ENCODE measurements at regions not wholly inside any gene's neighbourhood (a gene's known extent, or its start where the extent isn't known, plus 50 kb on each side); places are given as distances from the start of the nearest gene placed in this dataset.

- CTCF ChIA-PET = no interaction called here
- no peak overlapping the region for H3K4me3 Mint-ChIP-seq
- H3K27me3 Mint-ChIP-seq = peaks cover 7% of the 10 kb centered on the region
- H3K9me3 Mint-ChIP-seq = peaks cover 5% of the 10 kb centered on the region
- H3K4me1 Mint-ChIP-seq = no peaks in the 10 kb centered on the region
- H3K36me3 Mint-ChIP-seq = no peaks in the 10 kb centered on the region
- DNase-seq = no peak
- no peak overlapping the region for H3K27ac Mint-ChIP-seq
These were observed 275.6 kb upstream of the PROK2 start for GRCh38 chr3:72060447-72061034.

- no peak overlapping the region for H3K27ac Mint-ChIP-seq
- H3K27me3 Mint-ChIP-seq = peaks cover 7% of the 10 kb centered on the region
- peaks cover 2% of the 10 kb centered on the region for H3K9me3 Mint-ChIP-seq
- CTCF ChIA-PET = no interaction called here
- no peaks in the 10 kb centered on the region for H3K36me3 Mint-ChIP-seq
- no peaks in the 10 kb centered on the region for H3K4me1 Mint-ChIP-seq
- no peak overlapping the region for H3K4me3 Mint-ChIP-seq
- DNase-seq = no peak
These were observed 273.6 kb upstream of the PROK2 start for GRCh38 chr3:72058493-72059081.

- H3K36me3 Mint-ChIP-seq = no peaks in the 10 kb centered on the region
- no peaks in the 10 kb centered on the region for H3K27me3 Mint-ChIP-seq
- H3K27ac Mint-ChIP-seq = no peak overlapping the region
- no peaks in the 10 kb centered on the region for H3K4me1 Mint-ChIP-seq
- no peaks in the 10 kb centered on the region for H3K9me3 Mint-ChIP-seq
- no peak overlapping the region for H3K4me3 Mint-ChIP-seq
- DNase-seq = no peak
- CTCF ChIA-PET = no interaction called here
These were observed 270.5 kb upstream of the PROK2 start for GRCh38 chr3:72055436-72055835.

GRCh38 chr3:72054976-72055375, 270.0 kb upstream of the PROK2 start:
- Mint-ChIP-seq H3K27me3 (no peaks in the 10 kb centered on the region), H3K4me1 (no peaks in the 10 kb centered on the region), H3K4me3 (no peak overlapping the region), H3K36me3 (no peaks in the 10 kb centered on the region), H3K27ac (no peak overlapping the region), H3K9me3 (no peaks in the 10 kb centered on the region)
- no peak for DNase-seq
- CTCF ChIA-PET = no interaction called here

GRCh38 chr3:72052841-72053409, 268.0 kb upstream of the PROK2 start:
- CTCF ChIA-PET = no interaction called here
- DNase-seq = no peak
- no peaks in the 10 kb centered on the region for H3K4me1 Mint-ChIP-seq
- no peaks in the 10 kb centered on the region for H3K27me3 Mint-ChIP-seq
- H3K27ac Mint-ChIP-seq = no peak overlapping the region
- H3K4me3 Mint-ChIP-seq = no peak overlapping the region
- H3K9me3 Mint-ChIP-seq = no peaks in the 10 kb centered on the region
- no peaks in the 10 kb centered on the region for H3K36me3 Mint-ChIP-seq

GRCh38 chr3:72050771-72051170, 265.8 kb upstream of the PROK2 start:
- CTCF ChIA-PET = interaction anchor here (0.7 kb wide), 1 partner anchor 44 kb away, joined by 4 read pairs; no protein-coding TSS in a partner anchor
- Mint-ChIP-seq H3K4me1 (no peaks in the 10 kb centered on the region), H3K9me3 (no peaks in the 10 kb centered on the region), H3K4me3 (no peak overlapping the region), H3K27me3 (no peaks in the 10 kb centered on the region), H3K36me3 (no peaks in the 10 kb centered on the region), H3K27ac (no peak overlapping the region)
- no peak for DNase-seq

GRCh38 chr3:72050048-72050632, 265.2 kb upstream of the PROK2 start:
- CTCF ChIA-PET = interaction anchor here (0.7 kb wide), 1 partner anchor 45 kb away, joined by 4 read pairs; no protein-coding TSS in a partner anchor
- no peaks in the 10 kb centered on the region for H3K4me1 Mint-ChIP-seq
- no peaks in the 10 kb centered on the region for H3K9me3 Mint-ChIP-seq
- DNase-seq = no peak
- H3K36me3 Mint-ChIP-seq = no peaks in the 10 kb centered on the region
- H3K27me3 Mint-ChIP-seq = no peaks in the 10 kb centered on the region
- H3K4me3 Mint-ChIP-seq = no peak overlapping the region
- H3K27ac Mint-ChIP-seq = no peak overlapping the region

- no peaks in the 10 kb centered on the region for H3K4me1 Mint-ChIP-seq
- H3K27ac Mint-ChIP-seq = no peak overlapping the region
- CTCF ChIA-PET = no interaction called here
These were observed 264.4 kb upstream of the PROK2 start for GRCh38 chr3:72049300-72049699.

GRCh38 chr3:72048873-72049272, 263.9 kb upstream of the PROK2 start:
- Mint-ChIP-seq H3K27ac (no peak overlapping the region), H3K4me1 (no peaks in the 10 kb centered on the region), H3K36me3 (no peaks in the 10 kb centered on the region), H3K27me3 (no peaks in the 10 kb centered on the region), H3K9me3 (no peaks in the 10 kb centered on the region), H3K4me3 (no peak overlapping the region)
- no peak for DNase-seq
- CTCF ChIA-PET = no interaction called here

More at GRCh38 chr3:72049300-72049699, 264.4 kb upstream of the PROK2 start:
- DNase-seq = no peak
- Mint-ChIP-seq H3K4me3 (no peak overlapping the region), H3K36me3 (no peaks in the 10 kb centered on the region), H3K9me3 (no peaks in the 10 kb centered on the region), H3K27me3 (no peaks in the 10 kb centered on the region)

- no peak overlapping the region for H3K27ac Mint-ChIP-seq
- no peaks in the 10 kb centered on the region for H3K36me3 Mint-ChIP-seq
- no peaks in the 10 kb centered on the region for H3K9me3 Mint-ChIP-seq
- H3K4me3 Mint-ChIP-seq = no peak overlapping the region
- no peak for DNase-seq
- H3K4me1 Mint-ChIP-seq = no peaks in the 10 kb centered on the region
- CTCF ChIA-PET = no interaction called here
- H3K27me3 Mint-ChIP-seq = no peaks in the 10 kb centered on the region
These were observed 262.4 kb upstream of the PROK2 start for GRCh38 chr3:72047221-72047871.

GRCh38 chr3:72044231-72044855, 259.4 kb upstream of the PROK2 start:
- DNase-seq = no peak
- Mint-ChIP-seq H3K4me3 (no peak overlapping the region), H3K4me1 (no peaks in the 10 kb centered on the region), H3K27ac (no peak overlapping the region), H3K36me3 (no peaks in the 10 kb centered on the region), H3K27me3 (peaks cover 3% of the 10 kb centered on the region), H3K9me3 (no peaks in the 10 kb centered on the region)
- CTCF ChIA-PET = no interaction called here

- CTCF ChIA-PET = no interaction called here
These were observed 258.5 kb upstream of the PROK2 start for GRCh38 chr3:72043204-72044133.

GRCh38 chr3:72042397-72043203, 257.7 kb upstream of the PROK2 start:
- Mint-ChIP-seq H3K27ac (no peak overlapping the region), H3K36me3 (no peaks in the 10 kb centered on the region), H3K27me3 (peaks cover 3% of the 10 kb centered on the region), H3K4me1 (no peaks in the 10 kb centered on the region), H3K9me3 (peaks cover 2% of the 10 kb centered on the region), H3K4me3 (no peak overlapping the region)
- CTCF ChIA-PET = no interaction called here
- no peak for DNase-seq

More at GRCh38 chr3:72043204-72044133, 258.5 kb upstream of the PROK2 start:
- H3K4me1 Mint-ChIP-seq = no peaks in the 10 kb centered on the region
- no peak overlapping the region for H3K27ac Mint-ChIP-seq
- H3K9me3 Mint-ChIP-seq = no peaks in the 10 kb centered on the region
- H3K27me3 Mint-ChIP-seq = peaks cover 3% of the 10 kb centered on the region
- H3K36me3 Mint-ChIP-seq = no peaks in the 10 kb centered on the region
- H3K4me3 Mint-ChIP-seq = no peak overlapping the region
- no peak for DNase-seq

All from activated naive CD4-positive, alpha-beta T cell treated with anti-CD3 and anti-CD28 coated beads, Interleukin-2, amount 10 ng/mL, durations not matched to agents 7 days and 5 days (primary cell).